WTC11 (cell line): ENCODE measurements at regions not wholly inside any gene's neighbourhood (a gene's known extent, or its start where the extent isn't known, plus 50 kb on each side); places are given as distances from the start of the nearest gene placed in this dataset.
"Not testable (repeated sequence)": the region's sequence is repeated elsewhere in the genome, so short reads cannot be mapped to it uniquely, and the experiment has no call there.

Experiments used
- ATAC-seq: fragments of 200-7000 bp; cut with Tn5 transposase; 2 replicates; pipeline ENCODE4 v1.10.0; 2021; ENCODE audit warnings: mild to moderate bottlenecking, moderate library complexity
- CTCF ChIA-PET: fragments of 300-600 bp; sonication (Branson Sonifier 250); formaldehyde crosslinking; loops from one replicate; lab custom pipeline; 2021; ENCODE audit warnings: antibody characterized with exemption; lab: Charles Lee
- POLR2A ChIA-PET: fragments of 350-600 bp; sonication (Branson Sonifier 250); formaldehyde crosslinking; loops from one replicate; lab custom pipeline; 2021; ENCODE audit warnings: antibody characterized with exemption; lab: Charles Lee
- DNase-seq: peaks from one replicate; pipeline ENCODE4 v3.0.0; 2021; ENCODE audit warnings: low spot score
- H3K27ac Mint-ChIP-seq: 2 replicates; pipeline ENCODE4 v1.8.0; 2021; ENCODE audit warnings: mixed read lengths
- H3K27me3 Mint-ChIP-seq: 2 replicates; pipeline ENCODE4 v1.8.0; 2021; ENCODE audit warnings: low read depth, mild to moderate bottlenecking, moderate library complexity, mixed read lengths
- H3K36me3 Mint-ChIP-seq: 2 replicates; pipeline ENCODE4 v1.8.0; 2021; ENCODE audit warnings: mixed read lengths
- H3K4me1 Mint-ChIP-seq: 2 replicates; pipeline ENCODE4 v1.8.0; 2022; ENCODE audit warnings: mixed read lengths
- H3K4me3 Mint-ChIP-seq: 2 replicates; pipeline ENCODE4 v1.8.0; 2021; ENCODE audit warnings: mild to moderate bottlenecking, moderate library complexity, mixed read lengths
- H3K9me3 Mint-ChIP-seq: 2 replicates; pipeline ENCODE4 v1.8.0; 2021; ENCODE audit warnings: mixed read lengths
- ELF4 ChIP-seq: sonication (generic); formaldehyde crosslinking; IDR thresholded peaks from 2 replicates; pipeline ENCODE4 v1.8.1; 2022; ENCODE audit warnings: low read depth, mild to moderate bottlenecking, moderate library complexity, missing genetic modification reagents
- ETV6 ChIP-seq: sonication (generic); formaldehyde crosslinking; IDR thresholded peaks from 2 replicates; pipeline ENCODE4 v1.8.1; 2022; ENCODE audit warnings: mild to moderate bottlenecking, missing genetic modification reagents
- FOXK1 ChIP-seq: sonication (generic); formaldehyde crosslinking; IDR thresholded peaks from 2 replicates; pipeline ENCODE4 v1.8.0; 2022; ENCODE audit warnings: mild to moderate bottlenecking, moderate library complexity, missing genetic modification reagents
- GABPB1 ChIP-seq: sonication (generic); formaldehyde crosslinking; IDR thresholded peaks from 2 replicates; pipeline ENCODE4 v1.8.1; 2023; ENCODE audit warnings: mild to moderate bottlenecking, missing genetic modification reagents
- JUN ChIP-seq: sonication (generic); formaldehyde crosslinking; IDR thresholded peaks from 2 replicates; pipeline ENCODE4 v1.8.0; 2023; ENCODE audit warnings: mild to moderate bottlenecking, missing genetic modification reagents
- SMAD4 ChIP-seq: sonication (generic); formaldehyde crosslinking; IDR thresholded peaks from 2 replicates; pipeline ENCODE4 v1.8.0; 2022; ENCODE audit warnings: mild to moderate bottlenecking, missing genetic modification reagents
- SOX15 ChIP-seq: fragments of 250-450 bp; sonication (Bioruptor Pico); IDR thresholded peaks from 2 replicates; pipeline ENCODE4 v1.9.0; 2021; ENCODE audit warnings: mild to moderate bottlenecking
- TCF7 ChIP-seq: sonication (generic); formaldehyde crosslinking; IDR thresholded peaks from 2 replicates; pipeline ENCODE4 v1.8.0; 2022; ENCODE audit warnings: mild to moderate bottlenecking, low read depth, missing genetic modification reagents, moderate library complexity
- TP53 ChIP-seq: sonication (generic); formaldehyde crosslinking; IDR thresholded peaks from 2 replicates; pipeline ENCODE4 v1.8.1; 2023; ENCODE audit warnings: mild to moderate bottlenecking, missing genetic modification reagents
- ZNF263 ChIP-seq: sonication (generic); formaldehyde crosslinking; IDR thresholded peaks from 2 replicates; pipeline ENCODE4 v1.8.1; 2022; ENCODE audit warnings: low read depth, mild to moderate bottlenecking, moderate library complexity, missing genetic modification reagents
- ZNF423 ChIP-seq: fragments of 250-450 bp; sonication (Bioruptor Pico); IDR thresholded peaks from 2 replicates; pipeline ENCODE4 v2.1.2; 2022; ENCODE audit warnings: mild to moderate bottlenecking, moderate library complexity
- TF ChIP-seq, protein P1 (sequence below): sonication (generic); formaldehyde crosslinking; conservative IDR thresholded peaks from 2 replicates; pipeline ENCODE4 v1.8.1; 2022; ENCODE audit warnings: mild to moderate bottlenecking, missing genetic modification reagents
- TF ChIP-seq, protein P2 (sequence below): sonication (generic); formaldehyde crosslinking; IDR thresholded peaks from 2 replicates; pipeline ENCODE4 v1.8.1; 2023; ENCODE audit warnings: mild to moderate bottlenecking, missing genetic modification reagents, moderate library complexity
- TF ChIP-seq, protein P3 (sequence below): sonication (generic); formaldehyde crosslinking; IDR thresholded peaks from 2 replicates; pipeline ENCODE4 v1.8.0; 2023; ENCODE audit warnings: mild to moderate bottlenecking, missing genetic modification reagents
- TF ChIP-seq, protein P4 (sequence below): sonication (generic); formaldehyde crosslinking; IDR thresholded peaks from 2 replicates; pipeline ENCODE4 v1.8.1; 2023; ENCODE audit warnings: mild to moderate bottlenecking, missing genetic modification reagents, borderline replicate concordance
- TF ChIP-seq, protein P5 (sequence below): fragments of 250-450 bp; sonication (Bioruptor Pico); IDR thresholded peaks from 2 replicates; pipeline ENCODE4 v1.9.0; 2021; ENCODE audit warnings: mild to moderate bottlenecking
- TF ChIP-seq, protein P6 (sequence below): sonication (generic); formaldehyde crosslinking; IDR thresholded peaks from 2 replicates; pipeline ENCODE4 v1.8.1; 2023; ENCODE audit warnings: mild to moderate bottlenecking, missing genetic modification reagents, moderate library complexity
- TF ChIP-seq, protein P7 (sequence below): sonication (generic); formaldehyde crosslinking; IDR thresholded peaks from 2 replicates; pipeline ENCODE4 v1.8.1; 2023; ENCODE audit warnings: mild to moderate bottlenecking, moderate library complexity, missing genetic modification reagents

DNA sequence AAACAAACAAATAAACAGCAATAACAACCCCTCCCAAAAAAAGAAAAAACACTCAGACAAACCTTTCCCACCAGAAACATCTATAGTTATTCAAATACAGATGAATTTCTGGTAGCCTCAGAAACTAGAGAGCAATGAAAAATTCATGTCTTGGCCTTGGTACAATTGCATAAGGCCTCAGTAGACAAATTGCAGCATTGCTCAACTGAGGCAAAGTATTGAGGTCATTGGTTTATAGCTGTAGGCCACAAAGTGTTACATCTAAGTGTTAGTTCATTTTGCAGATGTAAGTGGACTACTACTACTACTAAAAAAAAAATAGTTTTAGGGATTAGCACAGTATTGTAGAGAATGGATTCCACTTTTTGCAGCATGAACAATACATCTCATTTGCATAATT lies 2268.3 kb downstream of the ARAP2 start:
- Mint-ChIP-seq H3K4me1 (no peaks in the 10 kb centered on the region), H3K27me3 (no peaks in the 10 kb centered on the region), H3K27ac (no peak overlapping the region), H3K36me3 (0 out of 2 replicates have a peak, but pooled peaks cover 3% of the 10 kb centered on the region)
- DNase-seq, result no peak
- POLR2A ChIA-PET, result no interaction called here
- CTCF ChIA-PET, result no interaction called here
- TF ChIP-seq, protein P1, sequence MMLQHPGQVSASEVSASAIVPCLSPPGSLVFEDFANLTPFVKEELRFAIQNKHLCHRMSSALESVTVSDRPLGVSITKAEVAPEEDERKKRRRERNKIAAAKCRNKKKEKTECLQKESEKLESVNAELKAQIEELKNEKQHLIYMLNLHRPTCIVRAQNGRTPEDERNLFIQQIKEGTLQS (CRISPR knock-in tag), result no peak
- TF ChIP-seq, all 79 proteins: peak for 0
- no peak for ATAC-seq
- Mint-ChIP-seq H3K4me3 (no peak overlapping the region), H3K9me3 (peaks cover 25% of the 10 kb centered on the region)

DNA sequence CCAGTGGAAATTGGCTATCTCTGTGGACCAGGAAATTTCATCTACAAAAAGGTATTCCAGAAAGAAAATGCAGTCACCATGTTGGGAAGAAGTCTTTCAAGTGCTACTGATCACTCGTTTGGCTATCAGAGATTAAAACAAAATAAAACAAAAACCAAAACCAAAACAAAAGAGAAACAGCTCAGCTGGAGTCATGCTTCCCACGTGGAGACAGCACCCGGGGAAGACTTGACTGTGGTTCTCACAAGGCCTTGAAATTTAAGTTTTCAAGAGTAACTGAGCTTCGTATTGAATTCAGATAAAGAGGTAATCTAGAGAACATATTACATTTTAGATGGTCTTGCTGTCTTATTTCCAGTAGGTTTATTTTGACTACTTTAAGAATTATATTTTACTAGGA lies 2264.5 kb downstream of the ARAP2 start:
- CTCF ChIA-PET, H3K27me3 Mint-ChIP-seq, DNase-seq, H3K27ac Mint-ChIP-seq, POLR2A ChIA-PET, H3K4me3 Mint-ChIP-seq, H3K36me3 Mint-ChIP-seq, H3K4me1 Mint-ChIP-seq, ATAC-seq: not testable (repeated sequence)
- H3K9me3 Mint-ChIP-seq, result peaks cover 17% of the 10 kb centered on the region

DNA sequence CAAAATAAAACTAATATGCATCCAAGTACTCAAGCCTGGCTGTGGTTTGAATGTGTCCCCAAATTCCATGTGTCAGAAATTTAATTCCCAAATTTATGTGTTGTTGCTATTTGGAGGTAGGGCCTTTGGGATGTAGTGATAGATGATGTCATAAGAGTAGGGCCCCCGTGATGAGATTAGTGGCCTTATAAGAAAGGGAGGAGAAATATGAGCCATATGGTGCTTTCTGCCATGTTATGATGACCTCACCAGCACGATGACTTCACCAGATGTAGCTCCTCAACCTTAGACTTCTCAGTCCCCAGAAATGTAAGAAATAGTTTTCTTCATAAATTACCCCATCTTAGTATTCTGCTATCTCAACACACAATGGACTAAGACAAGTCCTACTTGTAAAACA lies 2264.0 kb downstream of the ARAP2 start:
- Mint-ChIP-seq H3K36me3 (0 out of 2 replicates have a peak, but pooled peaks cover 3% of the 10 kb centered on the region), H3K4me1 (no peaks in the 10 kb centered on the region), H3K27ac (no peak overlapping the region), H3K27me3 (no peaks in the 10 kb centered on the region), H3K9me3 (peaks cover 13% of the 10 kb centered on the region), H3K4me3 (no peak overlapping the region)
- no peak for TF ChIP-seq JUN (CRISPR knock-in tag)
- no peak for TF ChIP-seq TCF7 (CRISPR knock-in tag)
- no peak for TF ChIP-seq ELF4 (CRISPR knock-in tag)
- TF ChIP-seq ETV6 (CRISPR knock-in tag), result no peak
- no peak for TF ChIP-seq SOX15 (CRISPR knock-in tag)
- TF ChIP-seq, protein P2, sequence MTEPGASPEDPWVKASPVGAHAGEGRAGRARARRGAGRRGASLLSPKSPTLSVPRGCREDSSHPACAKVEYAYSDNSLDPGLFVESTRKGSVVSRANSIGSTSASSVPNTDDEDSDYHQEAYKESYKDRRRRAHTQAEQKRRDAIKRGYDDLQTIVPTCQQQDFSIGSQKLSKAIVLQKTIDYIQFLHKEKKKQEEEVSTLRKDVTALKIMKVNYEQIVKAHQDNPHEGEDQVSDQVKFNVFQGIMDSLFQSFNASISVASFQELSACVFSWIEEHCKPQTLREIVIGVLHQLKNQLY (CRISPR knock-in tag), result no peak
- TF ChIP-seq, protein P3, sequence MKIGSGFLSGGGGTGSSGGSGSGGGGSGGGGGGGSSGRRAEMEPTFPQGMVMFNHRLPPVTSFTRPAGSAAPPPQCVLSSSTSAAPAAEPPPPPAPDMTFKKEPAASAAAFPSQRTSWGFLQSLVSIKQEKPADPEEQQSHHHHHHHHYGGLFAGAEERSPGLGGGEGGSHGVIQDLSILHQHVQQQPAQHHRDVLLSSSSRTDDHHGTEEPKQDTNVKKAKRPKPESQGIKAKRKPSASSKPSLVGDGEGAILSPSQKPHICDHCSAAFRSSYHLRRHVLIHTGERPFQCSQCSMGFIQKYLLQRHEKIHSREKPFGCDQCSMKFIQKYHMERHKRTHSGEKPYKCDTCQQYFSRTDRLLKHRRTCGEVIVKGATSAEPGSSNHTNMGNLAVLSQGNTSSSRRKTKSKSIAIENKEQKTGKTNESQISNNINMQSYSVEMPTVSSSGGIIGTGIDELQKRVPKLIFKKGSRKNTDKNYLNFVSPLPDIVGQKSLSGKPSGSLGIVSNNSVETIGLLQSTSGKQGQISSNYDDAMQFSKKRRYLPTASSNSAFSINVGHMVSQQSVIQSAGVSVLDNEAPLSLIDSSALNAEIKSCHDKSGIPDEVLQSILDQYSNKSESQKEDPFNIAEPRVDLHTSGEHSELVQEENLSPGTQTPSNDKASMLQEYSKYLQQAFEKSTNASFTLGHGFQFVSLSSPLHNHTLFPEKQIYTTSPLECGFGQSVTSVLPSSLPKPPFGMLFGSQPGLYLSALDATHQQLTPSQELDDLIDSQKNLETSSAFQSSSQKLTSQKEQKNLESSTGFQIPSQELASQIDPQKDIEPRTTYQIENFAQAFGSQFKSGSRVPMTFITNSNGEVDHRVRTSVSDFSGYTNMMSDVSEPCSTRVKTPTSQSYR, result no peak
- TF ChIP-seq GABPB1 (CRISPR knock-in tag), result no peak
- no peak for TF ChIP-seq FOXK1 (CRISPR knock-in tag)
- TF ChIP-seq ZNF423 (CRISPR knock-in tag), result no peak
- no peak for TF ChIP-seq SMAD4 (CRISPR knock-in tag)
- TF ChIP-seq, protein P4, sequence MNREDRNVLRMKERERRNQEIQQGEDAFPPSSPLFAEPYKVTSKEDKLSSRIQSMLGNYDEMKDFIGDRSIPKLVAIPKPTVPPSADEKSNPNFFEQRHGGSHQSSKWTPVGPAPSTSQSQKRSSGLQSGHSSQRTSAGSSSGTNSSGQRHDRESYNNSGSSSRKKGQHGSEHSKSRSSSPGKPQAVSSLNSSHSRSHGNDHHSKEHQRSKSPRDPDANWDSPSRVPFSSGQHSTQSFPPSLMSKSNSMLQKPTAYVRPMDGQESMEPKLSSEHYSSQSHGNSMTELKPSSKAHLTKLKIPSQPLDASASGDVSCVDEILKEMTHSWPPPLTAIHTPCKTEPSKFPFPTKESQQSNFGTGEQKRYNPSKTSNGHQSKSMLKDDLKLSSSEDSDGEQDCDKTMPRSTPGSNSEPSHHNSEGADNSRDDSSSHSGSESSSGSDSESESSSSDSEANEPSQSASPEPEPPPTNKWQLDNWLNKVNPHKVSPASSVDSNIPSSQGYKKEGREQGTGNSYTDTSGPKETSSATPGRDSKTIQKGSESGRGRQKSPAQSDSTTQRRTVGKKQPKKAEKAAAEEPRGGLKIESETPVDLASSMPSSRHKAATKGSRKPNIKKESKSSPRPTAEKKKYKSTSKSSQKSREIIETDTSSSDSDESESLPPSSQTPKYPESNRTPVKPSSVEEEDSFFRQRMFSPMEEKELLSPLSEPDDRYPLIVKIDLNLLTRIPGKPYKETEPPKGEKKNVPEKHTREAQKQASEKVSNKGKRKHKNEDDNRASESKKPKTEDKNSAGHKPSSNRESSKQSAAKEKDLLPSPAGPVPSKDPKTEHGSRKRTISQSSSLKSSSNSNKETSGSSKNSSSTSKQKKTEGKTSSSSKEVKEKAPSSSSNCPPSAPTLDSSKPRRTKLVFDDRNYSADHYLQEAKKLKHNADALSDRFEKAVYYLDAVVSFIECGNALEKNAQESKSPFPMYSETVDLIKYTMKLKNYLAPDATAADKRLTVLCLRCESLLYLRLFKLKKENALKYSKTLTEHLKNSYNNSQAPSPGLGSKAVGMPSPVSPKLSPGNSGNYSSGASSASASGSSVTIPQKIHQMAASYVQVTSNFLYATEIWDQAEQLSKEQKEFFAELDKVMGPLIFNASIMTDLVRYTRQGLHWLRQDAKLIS, result no peak
- TF ChIP-seq, protein P5, sequence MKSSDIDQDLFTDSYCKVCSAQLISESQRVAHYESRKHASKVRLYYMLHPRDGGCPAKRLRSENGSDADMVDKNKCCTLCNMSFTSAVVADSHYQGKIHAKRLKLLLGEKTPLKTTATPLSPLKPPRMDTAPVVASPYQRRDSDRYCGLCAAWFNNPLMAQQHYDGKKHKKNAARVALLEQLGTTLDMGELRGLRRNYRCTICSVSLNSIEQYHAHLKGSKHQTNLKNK, result no peak
- TF ChIP-seq ZNF263, result no peak
- TF ChIP-seq TP53 (CRISPR knock-in tag), result no peak
- TF ChIP-seq, protein P6, sequence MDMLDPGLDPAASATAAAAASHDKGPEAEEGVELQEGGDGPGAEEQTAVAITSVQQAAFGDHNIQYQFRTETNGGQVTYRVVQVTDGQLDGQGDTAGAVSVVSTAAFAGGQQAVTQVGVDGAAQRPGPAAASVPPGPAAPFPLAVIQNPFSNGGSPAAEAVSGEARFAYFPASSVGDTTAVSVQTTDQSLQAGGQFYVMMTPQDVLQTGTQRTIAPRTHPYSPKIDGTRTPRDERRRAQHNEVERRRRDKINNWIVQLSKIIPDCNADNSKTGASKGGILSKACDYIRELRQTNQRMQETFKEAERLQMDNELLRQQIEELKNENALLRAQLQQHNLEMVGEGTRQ (CRISPR knock-in tag), result no peak
- TF ChIP-seq, protein P7, sequence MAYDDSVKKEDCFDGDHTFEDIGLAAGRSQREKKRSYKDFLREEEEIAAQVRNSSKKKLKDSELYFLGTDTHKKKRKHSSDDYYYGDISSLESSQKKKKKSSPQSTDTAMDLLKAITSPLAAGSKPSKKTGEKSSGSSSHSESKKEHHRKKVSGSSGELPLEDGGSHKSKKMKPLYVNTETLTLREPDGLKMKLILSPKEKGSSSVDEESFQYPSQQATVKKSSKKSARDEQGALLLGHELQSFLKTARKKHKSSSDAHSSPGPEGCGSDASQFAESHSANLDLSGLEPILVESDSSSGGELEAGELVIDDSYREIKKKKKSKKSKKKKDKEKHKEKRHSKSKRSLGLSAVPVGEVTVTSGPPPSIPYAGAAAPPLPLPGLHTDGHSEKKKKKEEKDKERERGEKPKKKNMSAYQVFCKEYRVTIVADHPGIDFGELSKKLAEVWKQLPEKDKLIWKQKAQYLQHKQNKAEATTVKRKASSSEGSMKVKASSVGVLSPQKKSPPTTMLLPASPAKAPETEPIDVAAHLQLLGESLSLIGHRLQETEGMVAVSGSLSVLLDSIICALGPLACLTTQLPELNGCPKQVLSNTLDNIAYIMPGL (CRISPR knock-in tag), result no peak
- ChIA-PET POLR2A (no interaction called here), CTCF (no interaction called here)
- ATAC-seq (no peak), DNase-seq (no peak)
